HEK293 (cell line): ENCODE measurements at regions not wholly inside any gene's neighbourhood (a gene's known extent, or its start where the extent isn't known, plus 50 kb on each side); places are given as distances from the start of the nearest gene placed in this dataset.

Source experiments
- CTCF ChIA-PET: fragments of 350-600 bp; formaldehyde crosslinking; extraction: SDS; loops from one replicate; lab custom pipeline; 2021; ENCODE audit warnings: antibody characterized with exemption; lab: Yijun Ruan, JAX
- POLR2A ChIA-PET: fragments of 300-600 bp; formaldehyde crosslinking; extraction: SDS; loops from one replicate; lab custom pipeline; 2020; ENCODE audit warnings: antibody characterized with exemption, inconsistent platforms; lab: Yijun Ruan, JAX
- H3K27ac ChIP-seq: fragments of 200-500 bp; sonication (Bioruptor generic); 2 replicates; pipeline ENCODE4 v1.5.1; 2014; ENCODE audit warnings: low read depth, low read length, control low read depth, inconsistent platforms; ENCODE audit errors: extremely low read depth
- H3K36me3 ChIP-seq, 2 experiments: fragments of 200-500 bp in 1 of 2; sonication (Bioruptor generic) in 1 of 2; 1 replicate in 1 of 2; 2 replicates in 1 of 2; pipeline ENCODE4 v1.5.1; 2014 to 2017; ENCODE audit warnings: inconsistent platforms in 2 of 2, low read length in 2 of 2; ENCODE audit not compliant: control insufficient read depth in 2 of 2, insufficient read depth in 1 of 2
- H3K4me1 ChIP-seq: fragments of 200-500 bp; sonication (Bioruptor generic); 2 replicates; pipeline ENCODE4 v1.5.1; 2014; ENCODE audit warnings: mild to moderate bottlenecking, low read length, inconsistent platforms; ENCODE audit not compliant: control insufficient read depth, insufficient read depth
- H3K4me3 ChIP-seq: 2 replicates; pipeline ENCODE4 v1.5.1; 2011; ENCODE audit warnings: low read depth, mild to moderate bottlenecking, control low read depth, low read length, moderate library complexity
- H3K9me3 ChIP-seq: fragments of 200-500 bp; sonication (Bioruptor generic); 2 replicates; pipeline ENCODE4 v1.5.1; 2014; ENCODE audit warnings: low read depth, low read length, inconsistent platforms; ENCODE audit not compliant: control insufficient read depth, insufficient read depth
- HOXC10 ChIP-seq: sonication (generic); formaldehyde crosslinking; IDR thresholded peaks from 2 replicates; pipeline ENCODE4 v1.8.1; 2023; ENCODE audit warnings: mild to moderate bottlenecking, missing genetic modification reagents
- SALL2 ChIP-seq: fragments of 450-650 bp; formaldehyde crosslinking; IDR thresholded peaks from 2 replicates; pipeline ENCODE4 v1.5.0; 2017; ENCODE audit warnings: missing biosample characterization, mild to moderate bottlenecking, missing genetic modification characterization, borderline replicate concordance
- YY2 ChIP-seq: fragments of 450-650 bp; formaldehyde crosslinking; IDR thresholded peaks from 2 replicates; pipeline ENCODE4 v1.5.1; 2016; ENCODE audit warnings: missing biosample characterization, missing genetic modification characterization
- ZBTB8A ChIP-seq: fragments of 450-650 bp; formaldehyde crosslinking; IDR thresholded peaks from 2 replicates; pipeline ENCODE4 v1.5.1; 2016; ENCODE audit warnings: missing biosample characterization, missing genetic modification characterization
- ZNF112 ChIP-seq: fragments of 450-650 bp; formaldehyde crosslinking; IDR thresholded peaks from 2 replicates; pipeline ENCODE4 v1.5.0; 2017; ENCODE audit warnings: missing biosample characterization, missing genetic modification characterization
- ZNF132 ChIP-seq: fragments of 450-650 bp; formaldehyde crosslinking; IDR thresholded peaks from 2 replicates; pipeline ENCODE4 v1.5.1; 2017; ENCODE audit warnings: missing biosample characterization, missing genetic modification characterization, borderline replicate concordance
- ZNF140 ChIP-seq: fragments of 450-650 bp; formaldehyde crosslinking; IDR thresholded peaks from 2 replicates; pipeline ENCODE4 v1.5.1; 2016; ENCODE audit warnings: missing biosample characterization, missing genetic modification characterization
- ZNF155 ChIP-seq: fragments of 450-650 bp; formaldehyde crosslinking; IDR thresholded peaks from 2 replicates; pipeline ENCODE4 v1.5.1; 2016; ENCODE audit warnings: missing biosample characterization, missing genetic modification characterization
- ZNF211 ChIP-seq: fragments of 450-650 bp; formaldehyde crosslinking; IDR thresholded peaks from 2 replicates; pipeline ENCODE4 v1.5.1; 2016; ENCODE audit warnings: low read depth, missing biosample characterization, missing genetic modification characterization
- ZNF221 ChIP-seq: fragments of 450-650 bp; formaldehyde crosslinking; IDR thresholded peaks from 2 replicates; pipeline ENCODE4 v1.5.1; 2017; ENCODE audit warnings: missing biosample characterization, missing genetic modification characterization, borderline replicate concordance
- ZNF239 ChIP-seq: fragments of 450-650 bp; formaldehyde crosslinking; IDR thresholded peaks from 2 replicates; pipeline ENCODE4 v1.5.1; 2016; ENCODE audit warnings: missing biosample characterization, missing genetic modification characterization
- ZNF324 ChIP-seq: fragments of 450-650 bp; formaldehyde crosslinking; IDR thresholded peaks from 2 replicates; pipeline ENCODE4 v1.5.1; 2016; ENCODE audit warnings: missing biosample characterization, missing genetic modification characterization
- ZNF423 ChIP-seq: fragments of 450-650 bp; formaldehyde crosslinking; IDR thresholded peaks from 2 replicates; pipeline ENCODE4 v1.5.1; 2016; ENCODE audit warnings: missing biosample characterization, missing genetic modification characterization
- ZNF426 ChIP-seq: fragments of 450-650 bp; formaldehyde crosslinking; IDR thresholded peaks from 2 replicates; pipeline ENCODE4 v1.5.1; 2017; ENCODE audit warnings: missing biosample characterization, missing genetic modification characterization, mild to moderate bottlenecking, inconsistent platforms, moderate library complexity
- ZNF529 ChIP-seq: fragments of 450-650 bp; formaldehyde crosslinking; IDR thresholded peaks from 2 replicates; pipeline ENCODE4 v1.5.1; 2017; ENCODE audit warnings: missing genetic modification characterization, missing biosample characterization; ENCODE audit not compliant: insufficient replicate concordance
- ZNF560 ChIP-seq: fragments of 450-650 bp; formaldehyde crosslinking; IDR thresholded peaks from 2 replicates; pipeline ENCODE4 v1.5.1; 2017; ENCODE audit warnings: missing biosample characterization, missing genetic modification characterization, borderline replicate concordance
- ZNF585B ChIP-seq: fragments of 450-650 bp; formaldehyde crosslinking; IDR thresholded peaks from 2 replicates; pipeline ENCODE4 v1.5.1; 2016; ENCODE audit warnings: missing biosample characterization, missing genetic modification characterization
- ZNF791 ChIP-seq: fragments of 450-650 bp; formaldehyde crosslinking; IDR thresholded peaks from 2 replicates; pipeline ENCODE4 v1.5.1; 2016; ENCODE audit warnings: missing biosample characterization, missing genetic modification characterization
- ZNF792 ChIP-seq: fragments of 450-650 bp; formaldehyde crosslinking; IDR thresholded peaks from 2 replicates; pipeline ENCODE4 v1.5.1; 2016; ENCODE audit warnings: missing biosample characterization, missing genetic modification characterization
- TF ChIP-seq, protein P1 (sequence below): fragments of 450-650 bp; formaldehyde crosslinking; IDR thresholded peaks from 2 replicates; pipeline ENCODE4 v1.5.1; 2016; ENCODE audit warnings: missing biosample characterization, missing genetic modification characterization, low read depth
- TF ChIP-seq, protein P2 (sequence below): fragments of 450-650 bp; formaldehyde crosslinking; IDR thresholded peaks from 2 replicates; pipeline ENCODE4 v1.5.1; 2016; ENCODE audit warnings: missing biosample characterization, missing genetic modification characterization
- TF ChIP-seq, protein P3 (sequence below): sonication (generic); formaldehyde crosslinking; IDR thresholded peaks from 2 replicates; pipeline ENCODE4 v1.8.1; 2022; ENCODE audit warnings: mild to moderate bottlenecking, moderate library complexity, missing genetic modification reagents
- TF ChIP-seq, protein P4 (sequence below): fragments of 450-650 bp; formaldehyde crosslinking; IDR thresholded peaks from 2 replicates; pipeline ENCODE4 v1.5.1; 2017; ENCODE audit warnings: missing biosample characterization, missing genetic modification characterization

DNA sequence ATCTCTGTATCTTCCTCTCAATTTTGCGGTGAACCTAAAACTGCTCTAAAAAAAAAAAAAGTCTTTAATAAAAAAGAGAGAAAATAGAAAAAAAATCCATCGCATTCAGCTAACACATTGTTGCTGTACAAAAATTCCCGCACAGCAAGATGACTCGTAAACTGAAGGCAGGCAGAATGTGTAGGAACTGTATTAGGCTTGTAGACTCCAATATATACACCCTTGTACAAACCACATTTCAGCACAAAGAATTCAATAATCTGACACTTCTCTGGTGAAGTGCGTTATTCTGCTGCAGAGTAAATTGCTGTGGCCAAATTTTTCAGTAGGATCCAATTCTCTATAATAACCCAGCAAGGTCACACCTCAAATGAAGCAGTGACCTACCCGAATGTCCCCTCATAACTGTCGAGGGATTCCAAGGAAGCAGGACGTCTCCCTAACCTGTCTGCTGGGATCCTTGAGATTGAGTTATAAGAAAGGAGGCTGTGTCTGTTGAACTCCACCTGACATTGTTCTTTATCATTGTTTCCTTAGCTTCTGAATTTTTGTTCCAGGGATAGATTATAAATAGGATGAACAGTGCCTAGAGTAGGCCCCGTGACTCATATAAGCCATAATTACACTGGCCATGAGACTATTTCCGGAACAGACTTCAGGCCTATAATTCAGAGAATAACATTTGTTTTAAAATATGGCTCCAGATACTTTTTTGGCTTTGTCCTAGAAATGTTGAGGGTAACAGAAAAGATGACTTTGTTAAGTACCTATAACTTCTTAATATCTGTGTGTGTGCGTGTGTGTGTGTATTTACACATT lies 348.3 kb downstream of the PCDH7 start:
- no peak for TF ChIP-seq ZNF221 (tag by site-specific recombination)
- TF ChIP-seq, protein P1, sequence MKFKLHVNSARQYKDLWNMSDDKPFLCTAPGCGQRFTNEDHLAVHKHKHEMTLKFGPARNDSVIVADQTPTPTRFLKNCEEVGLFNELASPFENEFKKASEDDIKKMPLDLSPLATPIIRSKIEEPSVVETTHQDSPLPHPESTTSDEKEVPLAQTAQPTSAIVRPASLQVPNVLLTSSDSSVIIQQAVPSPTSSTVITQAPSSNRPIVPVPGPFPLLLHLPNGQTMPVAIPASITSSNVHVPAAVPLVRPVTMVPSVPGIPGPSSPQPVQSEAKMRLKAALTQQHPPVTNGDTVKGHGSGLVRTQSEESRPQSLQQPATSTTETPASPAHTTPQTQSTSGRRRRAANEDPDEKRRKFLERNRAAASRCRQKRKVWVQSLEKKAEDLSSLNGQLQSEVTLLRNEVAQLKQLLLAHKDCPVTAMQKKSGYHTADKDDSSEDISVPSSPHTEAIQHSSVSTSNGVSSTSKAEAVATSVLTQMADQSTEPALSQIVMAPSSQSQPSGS (tag by site-specific recombination): no peak
- no peak for TF ChIP-seq ZNF140 (tag by site-specific recombination)
- TF ChIP-seq ZNF324 (tag by site-specific recombination): no peak
- no peak for TF ChIP-seq ZNF155
- TF ChIP-seq, protein P2, sequence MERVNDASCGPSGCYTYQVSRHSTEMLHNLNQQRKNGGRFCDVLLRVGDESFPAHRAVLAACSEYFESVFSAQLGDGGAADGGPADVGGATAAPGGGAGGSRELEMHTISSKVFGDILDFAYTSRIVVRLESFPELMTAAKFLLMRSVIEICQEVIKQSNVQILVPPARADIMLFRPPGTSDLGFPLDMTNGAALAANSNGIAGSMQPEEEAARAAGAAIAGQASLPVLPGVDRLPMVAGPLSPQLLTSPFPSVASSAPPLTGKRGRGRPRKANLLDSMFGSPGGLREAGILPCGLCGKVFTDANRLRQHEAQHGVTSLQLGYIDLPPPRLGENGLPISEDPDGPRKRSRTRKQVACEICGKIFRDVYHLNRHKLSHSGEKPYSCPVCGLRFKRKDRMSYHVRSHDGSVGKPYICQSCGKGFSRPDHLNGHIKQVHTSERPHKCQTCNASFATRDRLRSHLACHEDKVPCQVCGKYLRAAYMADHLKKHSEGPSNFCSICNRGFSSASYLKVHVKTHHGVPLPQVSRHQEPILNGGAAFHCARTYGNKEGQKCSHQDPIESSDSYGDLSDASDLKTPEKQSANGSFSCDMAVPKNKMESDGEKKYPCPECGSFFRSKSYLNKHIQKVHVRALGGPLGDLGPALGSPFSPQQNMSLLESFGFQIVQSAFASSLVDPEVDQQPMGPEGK: no peak
- no peak for TF ChIP-seq ZNF239
- no peak for TF ChIP-seq ZNF112 (tag by site-specific recombination)
- no peak for TF ChIP-seq ZNF423 (tag by site-specific recombination)
- no peak for TF ChIP-seq ZNF791
- no peak for TF ChIP-seq ZNF426 (tag by site-specific recombination)
- TF ChIP-seq ZNF792 (tag by site-specific recombination): no peak
- TF ChIP-seq ZBTB8A: no peak
- TF ChIP-seq ZNF132 (tag by site-specific recombination): no peak
- TF ChIP-seq, protein P3, sequence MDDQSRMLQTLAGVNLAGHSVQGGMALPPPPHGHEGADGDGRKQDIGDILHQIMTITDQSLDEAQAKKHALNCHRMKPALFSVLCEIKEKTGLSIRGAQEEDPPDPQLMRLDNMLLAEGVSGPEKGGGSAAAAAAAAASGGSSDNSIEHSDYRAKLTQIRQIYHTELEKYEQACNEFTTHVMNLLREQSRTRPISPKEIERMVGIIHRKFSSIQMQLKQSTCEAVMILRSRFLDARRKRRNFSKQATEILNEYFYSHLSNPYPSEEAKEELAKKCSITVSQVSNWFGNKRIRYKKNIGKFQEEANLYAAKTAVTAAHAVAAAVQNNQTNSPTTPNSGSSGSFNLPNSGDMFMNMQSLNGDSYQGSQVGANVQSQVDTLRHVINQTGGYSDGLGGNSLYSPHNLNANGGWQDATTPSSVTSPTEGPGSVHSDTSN (CRISPR knock-in tag): no peak
- Histone ChIP-seq H3K36me3 (no peaks in the 10 kb centered on the region), H3K4me3 (no peak overlapping the region), H3K27ac (no peak overlapping the region), H3K9me3 (no peaks in the 10 kb centered on the region), H3K4me1 (no peaks in the 10 kb centered on the region; the same call in 1 of the 2 replicates)
- CTCF ChIA-PET: no interaction called here
- POLR2A ChIA-PET: no interaction called here

DNA sequence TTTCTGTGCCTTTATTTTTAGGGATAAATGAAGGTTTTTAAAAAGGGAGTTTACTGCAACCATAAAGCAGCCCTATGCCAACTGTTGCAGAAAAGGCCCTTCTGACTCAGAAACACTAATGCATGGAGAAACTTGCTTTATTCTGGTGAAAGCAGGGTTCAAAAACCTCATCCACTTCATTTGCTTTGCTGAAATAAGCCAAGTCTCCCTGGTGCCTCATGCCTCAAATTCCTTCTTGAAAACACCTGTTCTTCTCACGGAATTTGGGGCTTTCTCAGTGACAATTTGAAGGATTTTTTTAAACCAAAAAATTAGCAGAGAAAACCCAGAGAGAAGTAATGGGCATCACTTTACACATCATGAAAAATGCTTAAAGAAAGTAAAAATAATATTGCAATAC lies 349.0 kb downstream of the PCDH7 start:
- ChIA-PET CTCF (no interaction called here), POLR2A (no interaction called here)
- Histone ChIP-seq H3K36me3 (no peaks in the 10 kb centered on the region), H3K4me3 (no peak overlapping the region)
- TF ChIP-seq ZNF560 (tag by site-specific recombination) (no peak), ZNF585B (tag by site-specific recombination) (no peak), ZNF529 (tag by site-specific recombination) (no peak), SALL2 (tag by site-specific recombination) (no peak), ZNF221 (tag by site-specific recombination) (no peak), YY2 (tag by site-specific recombination) (no peak), HOXC10 (CRISPR knock-in tag) (no peak), ZNF211 (tag by site-specific recombination) (no peak)
- TF ChIP-seq, protein P4, sequence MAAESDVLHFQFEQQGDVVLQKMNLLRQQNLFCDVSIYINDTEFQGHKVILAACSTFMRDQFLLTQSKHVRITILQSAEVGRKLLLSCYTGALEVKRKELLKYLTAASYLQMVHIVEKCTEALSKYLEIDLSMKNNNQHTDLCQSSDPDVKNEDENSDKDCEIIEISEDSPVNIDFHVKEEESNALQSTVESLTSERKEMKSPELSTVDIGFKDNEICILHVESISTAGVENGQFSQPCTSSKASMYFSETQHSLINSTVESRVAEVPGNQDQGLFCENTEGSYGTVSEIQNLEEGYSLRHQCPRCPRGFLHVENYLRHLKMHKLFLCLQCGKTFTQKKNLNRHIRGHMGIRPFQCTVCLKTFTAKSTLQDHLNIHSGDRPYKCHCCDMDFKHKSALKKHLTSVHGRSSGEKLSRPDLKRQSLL: no peak
- TF ChIP-seq, all 188 proteins: peak for 0
- Histone ChIP-seq H3K27ac (no peak overlapping the region), H3K4me1 (no peaks in the 10 kb centered on the region; the same call in 1 of the 2 replicates), H3K9me3 (no peaks in the 10 kb centered on the region)
